Activated CD4-positive, alpha-beta T cell treated with anti-CD3 and anti-CD28 coated beads, Interleukin-2, amount 50 U/mL, for 24 hours (primary cell): ENCODE measurements at regions not wholly inside any gene's neighbourhood (a gene's known extent, or its start where the extent isn't known, plus 50 kb on each side); places are given as distances from the start of the nearest gene placed in this dataset.
"Not testable (repeated sequence)": the region's sequence is repeated elsewhere in the genome, so short reads cannot be mapped to it uniquely, and the experiment has no call there.

Experiments
- DNase-seq, 2 donors: peaks; one replicate each; pipeline ENCODE4 v3.0.0-alpha.2; 2020; ENCODE audit warnings: low read depth in 1 of 2, low spot score in 1 of 2

GRCh38 chr2:180319586-180320405 lies 312.7 kb upstream of the CWC22 start:
- DNase-seq = no peak

DNA sequence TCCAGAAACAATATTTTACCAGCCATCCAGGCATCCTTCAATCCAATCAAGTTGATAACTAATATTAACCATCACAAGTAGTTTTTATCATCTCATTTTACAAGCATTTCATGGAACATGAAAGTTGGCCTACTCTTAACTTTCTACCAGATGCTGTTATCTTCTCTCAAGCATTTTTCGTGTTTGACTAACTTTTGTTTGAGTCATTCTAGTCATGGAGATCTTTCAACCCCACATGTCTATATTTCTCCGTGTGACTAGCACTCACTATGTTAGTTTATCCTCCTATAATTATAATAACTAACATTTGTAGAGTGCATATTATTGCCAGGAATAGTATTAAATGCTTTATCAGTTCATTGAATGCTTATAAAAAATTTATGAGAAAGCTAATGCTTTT lies 307.0 kb upstream of the CWC22 start:
- no peak for DNase-seq

- no peak for DNase-seq
Observed at GRCh38 chr2:180312542-180312941, 305.4 kb upstream of the CWC22 start.

DNA sequence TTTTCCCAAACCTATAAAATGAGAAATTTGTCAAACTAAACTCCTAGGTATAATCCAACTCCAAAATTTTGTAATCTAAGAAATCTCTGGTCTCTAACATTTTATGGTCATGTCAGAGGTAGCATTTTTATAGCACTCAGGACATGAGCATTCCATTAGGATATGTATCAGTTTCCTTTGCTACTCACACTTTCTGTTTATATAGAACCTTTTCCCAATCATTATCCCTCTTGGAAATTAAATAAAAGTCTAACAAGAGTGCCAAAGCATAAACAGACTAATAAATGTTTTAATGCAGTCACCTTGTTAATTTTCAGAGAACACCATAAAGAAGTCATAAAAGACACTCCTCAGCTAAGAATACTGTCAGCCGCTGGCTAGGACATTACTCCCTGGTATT lies 300.0 kb upstream of the CWC22 start:
- no peak for DNase-seq

DNA sequence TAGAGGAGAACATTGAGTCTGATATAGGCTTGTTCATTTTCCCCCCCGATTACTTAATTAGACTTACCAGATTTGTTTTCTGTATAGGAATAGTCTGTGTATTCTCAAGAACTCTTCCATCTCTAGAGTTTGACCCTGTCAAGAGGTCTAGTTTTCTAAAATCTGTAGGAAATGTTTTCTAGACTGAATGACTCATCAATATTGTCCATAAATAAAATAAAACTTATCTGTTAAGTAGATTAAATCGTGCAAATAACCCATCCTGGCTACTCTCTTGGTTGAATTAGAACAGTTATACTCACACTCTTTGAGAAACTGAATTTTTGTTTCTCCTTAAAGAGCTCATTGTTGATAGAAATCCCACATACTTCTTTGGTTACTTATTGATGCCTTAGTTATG lies 299.2 kb upstream of the CWC22 start:
- no peak for DNase-seq

DNA sequence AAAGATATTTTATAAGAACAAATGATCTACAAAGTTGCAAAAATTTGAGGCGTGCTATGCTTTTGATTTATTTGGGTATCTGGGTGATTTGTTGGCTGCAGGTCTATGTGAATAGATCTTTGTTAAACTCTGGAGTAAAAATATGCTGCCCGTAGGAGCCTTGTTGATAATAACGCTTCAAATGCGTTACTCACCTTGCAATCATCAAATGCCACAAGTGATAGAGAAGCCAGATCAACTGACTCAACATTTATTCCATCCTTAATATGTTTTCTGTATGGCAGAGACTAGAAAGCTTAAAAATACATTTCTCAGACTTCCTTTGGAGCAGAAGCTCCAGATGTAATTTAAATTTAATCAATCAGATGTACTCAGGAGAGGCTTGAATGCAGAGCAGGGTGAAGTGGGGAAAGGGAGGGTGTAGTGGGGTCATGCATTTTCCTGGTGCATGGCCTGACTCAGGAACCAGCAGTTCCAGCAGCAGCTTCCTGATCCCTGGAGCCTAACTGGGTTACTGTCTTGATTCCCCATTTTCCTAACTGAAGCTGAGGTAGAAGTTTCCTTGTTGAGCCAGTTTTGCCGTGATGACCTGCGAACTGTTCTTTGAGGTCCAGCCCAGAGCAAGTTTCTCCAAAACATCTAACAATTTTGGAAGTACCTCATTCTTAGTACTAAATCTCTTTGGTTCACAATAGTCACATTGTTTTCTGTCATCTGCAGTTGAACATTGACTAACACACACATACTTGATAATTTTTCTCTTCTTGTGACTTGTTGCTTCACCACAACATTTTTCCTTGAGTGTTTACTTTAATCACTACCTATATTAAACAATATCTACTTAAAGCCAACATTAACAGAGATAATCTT lies 284.7 kb upstream of the CWC22 start:
- DNase-seq = no peak

GRCh38 chr2:180291060-180291459 lies 284.0 kb upstream of the CWC22 start:
- DNase-seq = no peak

DNA sequence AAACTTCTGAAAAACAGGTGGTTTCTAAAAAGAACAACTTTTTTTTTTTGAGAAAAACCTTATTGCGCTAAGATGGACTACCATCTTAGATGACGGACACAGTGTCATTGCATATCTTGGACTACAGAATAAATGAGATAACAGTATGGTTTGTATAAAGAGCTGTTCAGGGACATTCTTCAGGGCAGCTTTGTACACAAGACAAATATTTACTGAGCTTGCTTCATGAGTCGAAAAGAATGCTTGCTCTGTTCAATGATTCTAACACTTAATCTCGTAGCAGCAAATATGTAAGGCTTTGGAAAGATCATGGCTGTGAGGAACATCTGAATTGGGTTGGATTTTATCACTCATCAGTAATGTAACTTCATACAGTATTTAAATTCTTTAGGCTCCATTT lies 282.5 kb upstream of the CWC22 start:
- no peak for DNase-seq

GRCh38 chr2:180279581-180279980 lies 272.5 kb upstream of the CWC22 start:
- DNase-seq = no peak

- DNase-seq = no peak
Observed at GRCh38 chr2:180276733-180277132, 269.6 kb upstream of the CWC22 start.

DNA sequence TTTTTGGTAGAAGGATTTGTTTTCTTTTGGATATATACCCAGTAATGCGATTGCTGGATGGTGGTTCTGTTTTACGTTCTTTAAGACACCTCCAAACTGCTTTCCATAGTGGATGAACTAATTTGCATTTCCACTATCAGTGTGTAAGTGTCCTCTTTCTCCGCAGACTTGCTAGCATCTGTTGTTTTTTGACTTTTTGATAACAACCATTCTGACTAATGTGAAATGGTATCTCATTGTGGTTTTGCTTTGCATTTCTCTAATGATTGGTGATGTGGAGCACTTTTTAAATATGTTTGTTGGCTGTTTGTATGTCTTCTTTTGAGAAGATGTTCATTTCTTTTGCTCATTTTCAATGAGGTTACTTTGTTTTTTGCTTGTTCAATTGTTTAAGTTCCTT lies 260.9 kb upstream of the CWC22 start:
- no peak for DNase-seq

- DNase-seq = no peak
Observed at GRCh38 chr2:180261976-180262375, 254.9 kb upstream of the CWC22 start.

- no peak for DNase-seq
Observed at GRCh38 chr2:180258579-180258978, 251.5 kb upstream of the CWC22 start.

DNA sequence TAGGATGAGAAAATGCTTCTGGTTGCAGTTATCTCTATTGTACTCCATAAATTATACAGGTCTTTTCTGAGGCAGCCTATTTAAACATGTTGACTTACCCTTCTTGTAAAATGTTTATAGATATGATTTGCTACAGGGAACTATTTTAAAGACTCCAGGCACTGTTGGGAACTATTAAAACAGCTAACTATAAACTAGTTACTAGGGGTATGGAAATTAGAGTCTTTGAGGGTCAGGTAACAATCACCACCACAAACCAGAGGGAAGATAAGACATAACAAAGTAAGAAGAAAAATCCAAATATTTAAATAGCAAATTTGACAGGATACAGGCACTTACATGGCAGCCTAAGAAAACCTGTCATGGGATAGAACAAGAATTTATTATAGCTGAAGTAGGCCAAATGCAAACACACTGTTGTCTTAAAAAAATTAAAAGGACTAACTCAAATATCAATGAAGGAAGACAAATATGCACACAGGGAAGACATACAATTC lies 251.0 kb upstream of the CWC22 start:
- DNase-seq = no peak

- DNase-seq = no peak
Observed at GRCh38 chr2:180257247-180257646, 250.2 kb upstream of the CWC22 start.

DNA sequence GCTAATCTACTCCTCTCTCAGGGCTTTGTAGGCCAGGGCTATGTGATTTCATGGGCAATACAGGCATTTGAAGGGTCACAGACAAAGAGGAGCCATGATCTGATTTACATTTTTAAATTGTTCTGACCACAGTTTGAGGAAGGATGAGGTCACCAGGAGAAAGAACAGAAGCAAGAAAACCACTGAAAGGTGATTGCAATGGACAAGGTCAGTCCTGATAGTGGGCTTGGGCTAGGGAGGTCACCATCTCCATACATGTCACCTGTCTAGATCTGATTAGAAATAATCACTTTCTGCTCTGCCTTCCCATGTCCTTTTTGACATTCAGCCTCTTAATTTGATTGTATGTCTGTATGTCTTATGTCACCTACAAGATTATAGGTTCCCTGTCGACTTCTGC lies 248.9 kb upstream of the CWC22 start:
- DNase-seq = no peak

- DNase-seq = no peak
Observed at GRCh38 chr2:180254872-180255271, 247.8 kb upstream of the CWC22 start.

DNA sequence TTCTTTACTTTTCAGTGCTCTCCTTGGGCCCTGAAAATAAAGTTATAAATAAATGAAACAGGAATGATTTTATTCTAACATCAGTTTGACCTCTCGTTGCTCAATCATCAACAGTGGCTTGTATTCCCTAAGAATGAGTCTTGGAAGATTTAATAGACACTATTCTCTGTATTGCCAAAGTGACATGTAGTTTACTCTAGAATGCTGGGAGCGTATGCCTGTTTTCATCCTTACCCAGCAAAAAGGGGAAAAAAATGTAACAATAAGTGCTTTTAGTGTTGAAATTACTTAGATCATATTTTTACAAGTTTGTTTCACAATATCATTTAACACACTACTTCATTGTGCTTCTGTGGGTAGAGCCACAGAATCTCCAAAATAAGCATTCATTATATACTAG lies 240.6 kb upstream of the CWC22 start:
- no peak for DNase-seq

- no peak for DNase-seq
Observed at GRCh38 chr2:180246268-180246667, 239.2 kb upstream of the CWC22 start.

DNA sequence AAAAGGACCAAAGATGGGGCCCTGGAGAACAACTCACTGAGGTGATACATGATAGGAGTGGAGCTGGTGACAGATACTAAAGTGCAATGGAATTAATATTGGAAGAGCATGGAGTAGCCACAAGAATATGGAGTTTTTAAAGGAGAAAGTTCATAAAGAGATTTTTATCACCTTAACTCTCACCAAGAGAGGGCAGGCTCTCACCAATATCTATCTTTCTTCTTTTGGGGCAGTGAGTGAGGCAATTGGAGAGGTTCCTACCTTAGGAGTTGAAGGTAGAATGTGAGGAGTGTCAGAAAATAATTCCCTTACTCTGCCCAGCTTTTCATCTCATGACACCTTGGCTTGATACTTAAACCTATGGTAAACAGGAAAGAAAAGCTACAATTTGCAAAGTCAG lies 233.7 kb upstream of the CWC22 start:
- DNase-seq = no peak

- no peak for DNase-seq
Observed at GRCh38 chr2:180238729-180239128, 231.6 kb upstream of the CWC22 start.

DNA sequence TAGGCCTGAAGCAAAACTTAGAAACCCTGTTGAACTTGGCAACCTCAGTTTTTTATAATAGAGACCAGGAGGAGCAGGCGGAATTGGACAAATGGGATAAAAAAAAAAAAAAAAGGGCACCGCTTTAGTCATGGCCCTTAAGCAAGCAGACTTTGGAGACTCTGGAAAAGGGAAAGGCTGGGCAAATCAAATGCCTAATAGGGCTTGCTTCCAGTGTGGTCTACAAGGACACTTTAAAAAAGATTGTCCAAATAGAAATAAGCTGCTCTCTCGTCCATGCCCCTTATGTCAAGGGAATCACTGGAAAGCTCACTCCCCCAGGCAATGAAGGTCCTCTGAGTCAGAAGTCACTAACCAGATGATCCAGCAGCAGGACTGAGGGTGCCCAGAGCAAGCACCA lies 229.0 kb upstream of the CWC22 start:
- not testable (repeated sequence) for DNase-seq
